ENCODE measurements at regions not wholly inside any gene's neighbourhood (a gene's known extent, or its start where the extent isn't known, plus 50 kb on each side); places are given as distances from the start of the nearest gene placed in this dataset.

DNA sequence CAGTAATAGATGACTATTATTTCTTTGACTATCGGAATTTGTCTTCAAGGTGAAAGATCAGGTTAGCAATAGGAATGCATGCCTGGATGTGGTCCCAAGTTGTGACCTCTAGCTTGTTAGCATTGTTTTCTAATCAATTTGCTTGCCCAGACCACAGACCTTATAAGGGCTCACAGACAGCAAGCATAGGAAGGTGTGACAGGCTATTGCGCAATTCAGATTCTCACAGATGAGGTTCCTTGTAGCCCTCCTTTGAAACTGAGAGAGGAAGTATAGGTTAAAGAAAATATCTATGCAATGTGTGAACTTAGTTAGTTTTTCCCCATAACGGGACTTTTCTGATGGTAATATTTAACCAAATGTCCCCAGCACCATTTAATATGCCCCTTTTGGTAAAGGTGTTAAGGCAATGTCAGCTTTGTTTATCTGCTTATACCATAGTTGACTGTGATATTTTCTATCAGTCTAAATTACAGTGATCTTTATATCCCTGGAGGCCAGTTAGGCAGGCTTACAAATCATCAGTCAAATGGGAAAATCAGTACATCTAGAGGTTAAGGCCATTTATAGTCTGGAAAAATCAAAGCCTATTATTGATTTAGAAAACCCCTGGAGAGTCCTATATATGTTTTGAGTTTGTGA is 168.1 kb upstream of the MBNL1 start:
- in situ Hi-C loops (cut with HindIII; ENCODE audit: low pct_ligation_motif_present, low sequenced_read_pairs), result no loop called here
- H3K36me3 ChIP-seq (replicated peaks), result no peaks in the 10 kb centered on the region
- no peak overlapping the region for H3K4me3 ChIP-seq (ENCODE audit: low read depth, low read length)
- TF ChIP-seq, protein P1, sequence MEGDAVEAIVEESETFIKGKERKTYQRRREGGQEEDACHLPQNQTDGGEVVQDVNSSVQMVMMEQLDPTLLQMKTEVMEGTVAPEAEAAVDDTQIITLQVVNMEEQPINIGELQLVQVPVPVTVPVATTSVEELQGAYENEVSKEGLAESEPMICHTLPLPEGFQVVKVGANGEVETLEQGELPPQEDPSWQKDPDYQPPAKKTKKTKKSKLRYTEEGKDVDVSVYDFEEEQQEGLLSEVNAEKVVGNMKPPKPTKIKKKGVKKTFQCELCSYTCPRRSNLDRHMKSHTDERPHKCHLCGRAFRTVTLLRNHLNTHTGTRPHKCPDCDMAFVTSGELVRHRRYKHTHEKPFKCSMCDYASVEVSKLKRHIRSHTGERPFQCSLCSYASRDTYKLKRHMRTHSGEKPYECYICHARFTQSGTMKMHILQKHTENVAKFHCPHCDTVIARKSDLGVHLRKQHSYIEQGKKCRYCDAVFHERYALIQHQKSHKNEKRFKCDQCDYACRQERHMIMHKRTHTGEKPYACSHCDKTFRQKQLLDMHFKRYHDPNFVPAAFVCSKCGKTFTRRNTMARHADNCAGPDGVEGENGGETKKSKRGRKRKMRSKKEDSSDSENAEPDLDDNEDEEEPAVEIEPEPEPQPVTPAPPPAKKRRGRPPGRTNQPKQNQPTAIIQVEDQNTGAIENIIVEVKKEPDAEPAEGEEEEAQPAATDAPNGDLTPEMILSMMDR (IDR thresholded peaks at IDR 0.05; ENCODE audit: low read depth, low read length, missing control alignments), result no peak
- no peak overlapping the region for H3K27ac ChIP-seq
- no peak for DNase-seq
- H3K27me3 ChIP-seq (replicated peaks), result no peaks in the 10 kb centered on the region

DNA sequence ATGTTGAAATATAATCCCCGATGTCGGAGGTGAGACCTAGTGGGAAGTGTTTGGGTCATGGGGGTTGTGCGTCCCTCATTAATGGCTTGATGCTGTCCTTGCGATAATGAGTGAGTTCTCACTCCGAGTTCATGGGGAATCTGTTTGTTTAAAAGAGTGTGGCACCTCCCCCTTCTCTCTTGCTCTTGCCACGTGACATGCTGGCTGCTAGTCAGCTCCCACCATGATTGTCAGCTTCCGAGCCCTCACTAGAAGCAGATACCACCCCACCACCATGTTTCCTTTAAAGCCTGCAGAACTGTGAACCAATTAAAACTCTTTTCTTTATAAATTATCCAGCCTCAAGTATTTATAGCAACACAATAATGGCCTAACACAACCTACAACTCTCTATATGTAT is 166.3 kb upstream of the MBNL1 start:
- Histone ChIP-seq H3K27me3 (replicated peaks) (no peaks in the 10 kb centered on the region), H3K27ac (no peak overlapping the region), H3K36me3 (replicated peaks) (no peaks in the 10 kb centered on the region), H3K4me3 (ENCODE audit: low read depth, low read length) (no peak overlapping the region)
- no peak for DNase-seq
- TF ChIP-seq, protein P1 (IDR thresholded peaks at IDR 0.05; ENCODE audit: low read depth, low read length, missing control alignments), result no peak
- in situ Hi-C loops (cut with HindIII; ENCODE audit: low pct_ligation_motif_present, low sequenced_read_pairs), result no loop called here

DNA sequence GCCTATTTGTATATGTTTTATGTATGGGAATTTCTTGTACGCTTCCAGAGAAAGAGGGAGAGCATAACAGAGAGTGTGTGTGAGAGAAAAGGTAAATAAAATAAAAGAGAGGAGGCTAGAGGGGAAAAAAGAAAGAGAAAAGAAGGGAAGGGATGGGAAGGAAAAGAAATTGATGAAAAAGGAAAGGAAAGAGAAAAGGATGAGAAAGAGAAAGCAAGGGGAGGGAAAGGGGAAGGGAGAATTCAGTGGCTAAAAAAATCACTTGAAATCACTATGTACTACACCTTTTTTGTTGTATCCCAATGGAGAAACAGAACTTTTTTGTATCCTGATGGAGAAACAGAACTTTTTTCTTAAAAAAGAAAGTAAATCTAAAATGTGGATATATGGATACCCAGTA is 165.5 kb upstream of the MBNL1 start:
- Histone ChIP-seq H3K27me3 (replicated peaks) (no peaks in the 10 kb centered on the region), H3K27ac (no peak overlapping the region), H3K36me3 (replicated peaks) (no peaks in the 10 kb centered on the region), H3K4me3 (ENCODE audit: low read depth, low read length) (no peak overlapping the region)
- no peak for DNase-seq
- in situ Hi-C loops (cut with HindIII; ENCODE audit: low pct_ligation_motif_present, low sequenced_read_pairs), result no loop called here
- TF ChIP-seq, protein P1 (IDR thresholded peaks at IDR 0.05; ENCODE audit: low read depth, low read length, missing control alignments), result no peak

DNA sequence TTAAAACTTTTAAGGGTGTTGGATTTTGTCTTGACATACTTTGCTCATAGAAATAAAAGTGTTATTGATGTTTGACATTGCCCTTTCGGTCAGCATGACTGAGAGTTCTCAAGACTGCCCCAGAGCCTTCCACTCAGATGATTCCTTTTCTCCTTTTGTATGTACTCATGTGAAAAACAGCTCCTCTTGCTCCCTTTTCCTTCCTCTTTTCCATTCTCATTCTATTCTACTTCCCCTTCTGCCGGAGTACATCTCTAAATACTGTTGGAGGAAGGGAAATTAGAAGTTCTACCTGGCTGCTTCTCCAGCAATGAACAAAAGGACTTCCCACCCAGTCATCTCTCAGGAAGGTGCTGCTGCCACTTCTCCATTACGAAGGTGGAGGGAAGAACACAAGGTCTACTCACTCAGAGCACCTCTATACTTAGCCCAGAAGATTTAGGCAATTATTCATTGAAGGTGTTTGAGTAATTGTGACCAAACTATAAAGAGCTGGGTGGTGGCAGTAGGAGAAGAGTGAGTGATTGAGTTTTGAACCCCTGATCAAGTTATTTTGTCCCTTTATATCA is 163.8 kb upstream of the MBNL1 start:
- Histone ChIP-seq H3K36me3 (replicated peaks) (no peaks in the 10 kb centered on the region), H3K4me3 (ENCODE audit: low read depth, low read length) (no peak overlapping the region), H3K27me3 (replicated peaks) (no peaks in the 10 kb centered on the region), H3K27ac (no peak overlapping the region)
- TF ChIP-seq, protein P1 (IDR thresholded peaks at IDR 0.05; ENCODE audit: low read depth, low read length, missing control alignments), result no peak
- DNase-seq, result no peak
- in situ Hi-C loops (cut with HindIII; ENCODE audit: low pct_ligation_motif_present, low sequenced_read_pairs), result no loop called here

DNA sequence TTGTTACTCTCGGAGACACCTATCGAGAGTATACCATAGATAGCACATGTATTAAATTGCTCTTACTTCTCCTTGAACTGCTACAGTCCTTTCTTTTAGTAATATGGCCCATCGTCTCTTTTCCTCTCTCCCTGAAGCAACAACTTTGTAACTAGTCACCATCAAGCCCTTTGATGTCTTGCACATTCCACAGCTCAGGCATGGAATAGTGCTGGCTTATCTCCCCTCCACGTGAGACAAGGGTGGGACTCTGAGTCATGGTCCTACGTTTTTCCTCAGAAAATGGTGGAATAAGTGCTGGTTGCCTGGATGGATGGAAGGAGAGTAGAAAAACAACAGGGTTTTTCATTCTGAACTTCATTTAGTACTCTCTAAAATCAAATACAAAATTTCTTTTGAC is 163.3 kb upstream of the MBNL1 start:
- Histone ChIP-seq H3K27me3 (replicated peaks) (no peaks in the 10 kb centered on the region), H3K4me3 (ENCODE audit: low read depth, low read length) (no peak overlapping the region), H3K27ac (no peak overlapping the region), H3K36me3 (replicated peaks) (no peaks in the 10 kb centered on the region)
- in situ Hi-C loops (cut with HindIII; ENCODE audit: low pct_ligation_motif_present, low sequenced_read_pairs), result no loop called here
- TF ChIP-seq, protein P1 (IDR thresholded peaks at IDR 0.05; ENCODE audit: low read depth, low read length, missing control alignments), result no peak
- DNase-seq, result no peak

DNA sequence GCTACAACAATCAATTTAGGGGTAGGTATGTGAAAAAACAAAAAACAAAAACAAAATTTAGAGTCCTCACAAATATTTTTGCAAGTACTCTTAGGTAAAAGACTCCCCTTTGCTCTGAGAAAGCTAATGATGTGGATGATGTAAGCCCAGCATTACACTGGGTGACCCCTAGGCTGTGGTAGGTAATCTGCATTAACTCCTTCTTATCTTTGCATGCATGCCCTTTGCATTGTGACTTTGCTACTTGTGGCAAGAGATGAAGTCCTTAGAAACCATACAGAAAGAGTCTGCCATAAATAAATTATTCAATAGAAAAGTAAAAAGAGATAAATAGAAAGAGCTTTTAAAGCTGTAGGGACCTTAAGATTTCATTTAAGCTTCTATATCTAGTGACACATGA is 159.7 kb upstream of the MBNL1 start:
- no peaks in the 10 kb centered on the region for H3K27me3 ChIP-seq (replicated peaks)
- H3K36me3 ChIP-seq (replicated peaks), result no peaks in the 10 kb centered on the region
- no peak overlapping the region for H3K27ac ChIP-seq
- in situ Hi-C loops (cut with HindIII; ENCODE audit: low pct_ligation_motif_present, low sequenced_read_pairs), result no loop called here
- TF ChIP-seq, protein P1 (IDR thresholded peaks at IDR 0.05; ENCODE audit: low read depth, low read length, missing control alignments), result no peak
- no peak for DNase-seq
- H3K4me3 ChIP-seq (ENCODE audit: low read depth, low read length), result no peak overlapping the region
